PFSK-1 (cell line): ENCODE measurements at regions not wholly inside any gene's neighbourhood (a gene's known extent, or its start where the extent isn't known, plus 50 kb on each side); places are given as distances from the start of the nearest gene placed in this dataset.

Experiments used
- FOXP2 ChIP-seq: optimal IDR thresholded peaks from 2 replicates; pipeline ENCODE3; 2011; ENCODE audit warnings: borderline replicate concordance, control low read depth, inconsistent platforms; ENCODE audit not compliant: insufficient read depth; ENCODE audit errors: extremely low read length, extremely low read depth
- POLR2AphosphoS5 ChIP-seq: IDR thresholded peaks from 2 replicates; pipeline ENCODE4 v1.6.1; 2012; ENCODE audit warnings: low read depth, mild to moderate bottlenecking, control low read depth, low read length, moderate library complexity
- REST ChIP-seq, 2 experiments: IDR thresholded peaks; 2 replicates each; pipeline versions ENCODE4 v1.6.1 to v1.8.0; 2011 to 2012; ENCODE audit warnings: low read depth in 2 of 2, low read length in 2 of 2, control low read depth in 1 of 2, inconsistent platforms in 1 of 2, mild to moderate bottlenecking in 1 of 2, moderate library complexity in 1 of 2; ENCODE audit not compliant: insufficient read depth in 1 of 2
- SIN3A ChIP-seq: IDR thresholded peaks from 2 replicates; pipeline ENCODE4 v1.6.1; 2012; ENCODE audit warnings: mild to moderate bottlenecking, low read length, moderate library complexity, borderline replicate concordance; ENCODE audit not compliant: insufficient read depth
- TAF1 ChIP-seq: IDR thresholded peaks from 2 replicates; pipeline ENCODE4 v1.6.1; 2012; ENCODE audit warnings: low read length, control low read depth, borderline replicate concordance; ENCODE audit not compliant: insufficient read depth

- TF ChIP-seq SIN3A (no peak), FOXP2 (no peak), POLR2AphosphoS5 (no peak), REST (IDR thresholded peaks at IDR 0.05; ENCODE audit: insufficient read depth in 1 of 2, low read depth in 2 of 2, low read length in 2 of 2) (no peak), TAF1 (no peak)
These were observed 322.7 kb upstream of the NBEA start for GRCh38 chr13:34619326-34619725.

- TF ChIP-seq TAF1: no peak
- TF ChIP-seq REST (IDR thresholded peaks at IDR 0.05; ENCODE audit: insufficient read depth in 1 of 2, low read depth in 2 of 2, low read length in 2 of 2): no peak
- TF ChIP-seq FOXP2: no peak
- no peak for TF ChIP-seq SIN3A
- no peak for TF ChIP-seq POLR2AphosphoS5
These were observed 321.8 kb upstream of the NBEA start for GRCh38 chr13:34620074-34620850.

GRCh38 chr13:34620862-34621261 lies 321.2 kb upstream of the NBEA start:
- TF ChIP-seq POLR2AphosphoS5: no peak
- no peak for TF ChIP-seq SIN3A
- no peak for TF ChIP-seq REST (IDR thresholded peaks at IDR 0.05; ENCODE audit: insufficient read depth in 1 of 2, low read depth in 2 of 2, low read length in 2 of 2)
- TF ChIP-seq TAF1: no peak
- TF ChIP-seq FOXP2: no peak

- no peak for TF ChIP-seq POLR2AphosphoS5
- TF ChIP-seq TAF1: no peak
- TF ChIP-seq SIN3A: no peak
- TF ChIP-seq REST (IDR thresholded peaks at IDR 0.05; ENCODE audit: insufficient read depth in 1 of 2, low read depth in 2 of 2, low read length in 2 of 2): no peak
These were observed 318.7 kb upstream of the NBEA start for GRCh38 chr13:34623331-34623730.

- no peak for TF ChIP-seq POLR2AphosphoS5
- no peak for TF ChIP-seq FOXP2
- TF ChIP-seq SIN3A: no peak
- no peak for TF ChIP-seq TAF1
- TF ChIP-seq REST (IDR thresholded peaks at IDR 0.05; ENCODE audit: insufficient read depth in 1 of 2, low read depth in 2 of 2, low read length in 2 of 2): no peak
These were observed 314.4 kb upstream of the NBEA start for GRCh38 chr13:34627509-34628208.
